GM12878 (cell line): ENCODE measurements at regions not wholly inside any gene's neighbourhood (a gene's known extent, or its start where the extent isn't known, plus 50 kb on each side); places are given as distances from the start of the nearest gene placed in this dataset.

Experiments used
- ATAC-seq: fragments of 200-7000 bp; cut with Tn5 transposase; 3 replicates; pipeline ENCODE4 v1.9.1; 2020; ENCODE audit warnings: mild to moderate bottlenecking, moderate library complexity
- BruUV-seq: library from RNA; stranded (reverse); fragments of 400-500 nt; replicated peaks from 2 replicates; lab custom pipeline; 2021; lab: Mats Ljungman, UMichigan
- CTCF ChIA-PET: fragments of 300-600 bp; sonication (Branson Sonifier 250); formaldehyde crosslinking; extraction: SDS; loops from one replicate; lab custom pipeline; 2021; ENCODE audit warnings: inconsistent platforms; lab: Yijun Ruan, JAX
- POLR2A ChIA-PET: fragments of 350-600 bp; formaldehyde crosslinking; extraction: SDS; loops from one replicate; lab custom pipeline; 2021; ENCODE audit warnings: inconsistent platforms; lab: Charles Lee
- RAD21 ChIA-PET: fragments of 300-600 bp; sonication (Branson Sonifier 250); formaldehyde crosslinking; loops from one replicate; lab custom pipeline; 2023; ENCODE audit warnings: antibody characterized with exemption; ENCODE audit not compliant: unreplicated experiment; lab: Charles Lee
- SMC1A ChIA-PET: fragments of 300-600 bp; sonication (Branson Sonifier 250); formaldehyde crosslinking; loops from one replicate; lab custom pipeline; 2023; ENCODE audit not compliant: unreplicated experiment, uncharacterized antibody; lab: Charles Lee
- DNase-seq: peaks from one replicate; pipeline ENCODE4 v3.0.0-alpha.2; 2011; ENCODE audit warnings: low read depth, low spot score
- FAIRE-seq: peaks from 3 replicates; lab custom pipeline; 2011; peaks lifted over from hg19 to GRCh38; lab: Jason Lieb, UNC
- H2AFZ ChIP-seq: 2 replicates; pipeline ENCODE4 v1.6.0; 2011; ENCODE audit warnings: low read depth, low read length, control low read depth; ENCODE audit not compliant: control insufficient read depth
- H3K27ac ChIP-seq: 2 replicates; pipeline ENCODE4 v1.5.1; 2011; ENCODE audit warnings: control low read depth; ENCODE audit not compliant: control insufficient read depth, insufficient read depth
- H3K27me3 ChIP-seq, 2 experiments: replicated peaks in 1 of 2; 2 replicates each; pipeline versions ENCODE4 v1.6.0 to v1.6.1; 2011; ENCODE audit warnings: low read length in 1 of 2; ENCODE audit not compliant: control insufficient read depth in 2 of 2, insufficient read depth in 2 of 2
- H3K36me3 ChIP-seq, 2 experiments: 2 replicates each; pipeline ENCODE4 v1.5.1; 2011; ENCODE audit warnings: low read length in 1 of 2; ENCODE audit not compliant: control insufficient read depth in 2 of 2, insufficient read depth in 2 of 2
- H3K4me1 ChIP-seq: 2 replicates; pipeline ENCODE4 v1.6.1; 2011; ENCODE audit warnings: mild to moderate bottlenecking, low read length, moderate library complexity, mixed read lengths; ENCODE audit not compliant: control insufficient read depth, insufficient read depth
- H3K4me2 ChIP-seq: 2 replicates; pipeline ENCODE4 v1.6.0; 2011; ENCODE audit warnings: control low read depth; ENCODE audit not compliant: control insufficient read depth, insufficient read depth
- H3K4me3 ChIP-seq: fragments of 200-600 bp; sonication (generic); 2 replicates; pipeline ENCODE4 v1.5.1; 2016
- H3K79me2 ChIP-seq: 2 replicates; pipeline ENCODE4 v1.6.0; 2011; ENCODE audit warnings: low read length; ENCODE audit not compliant: control insufficient read depth, insufficient read depth
- H3K9ac ChIP-seq: 2 replicates; pipeline ENCODE4 v1.8.0; 2011; ENCODE audit warnings: low read length, control low read depth, mixed read lengths; ENCODE audit not compliant: control insufficient read depth, insufficient read depth
- H3K9me3 ChIP-seq: replicated peaks from 3 replicates; pipeline ENCODE4 v1.5.1; 2011; ENCODE audit warnings: mild to moderate bottlenecking, low read length; ENCODE audit not compliant: control insufficient read depth, insufficient read depth
- H4K20me1 ChIP-seq: 2 replicates; pipeline ENCODE4 v1.6.0; 2011; ENCODE audit not compliant: control insufficient read depth, insufficient read depth
- BCLAF1 ChIP-seq: fragments of 450-650 bp; IDR thresholded peaks from 2 replicates; pipeline ENCODE4 v1.6.1; 2017; ENCODE audit warnings: antibody characterized with exemption, mild to moderate bottlenecking, moderate library complexity
- CREB1 ChIP-seq: IDR thresholded peaks from 2 replicates; pipeline ENCODE4 v1.6.1; 2012; ENCODE audit warnings: low read depth, mild to moderate bottlenecking, inconsistent platforms
- EP300 ChIP-seq, 2 experiments: fragments of 150-350 bp in 1 of 2; IDR thresholded peaks; 2 replicates each; pipeline ENCODE4 v1.6.1; 2011 to 2012; ENCODE audit warnings: low read depth in 2 of 2, low read length in 2 of 2, borderline replicate concordance in 1 of 2, improper control_type of control experiment in 1 of 2, inconsistent platforms in 1 of 2; ENCODE audit not compliant: control insufficient read depth in 1 of 2
- GABPA ChIP-seq: IDR thresholded peaks from 2 replicates; pipeline ENCODE4 v1.6.1; 2014; ENCODE audit warnings: antibody characterized with exemption, low read depth, mild to moderate bottlenecking, inconsistent platforms
- IRF4 ChIP-seq: IDR thresholded peaks from 2 replicates; pipeline ENCODE4 v1.6.1; 2011; ENCODE audit warnings: low read depth, low read length
- IRF5 ChIP-seq: fragments of 450-650 bp; IDR thresholded peaks from 2 replicates; pipeline ENCODE4 v1.6.1; 2017; ENCODE audit warnings: borderline replicate concordance
- JUND ChIP-seq: IDR thresholded peaks from 2 replicates; pipeline ENCODE4 v1.6.1; 2012; ENCODE audit warnings: low read depth, mild to moderate bottlenecking, low read length, improper control_type of control experiment, moderate library complexity
- NRF1 ChIP-seq: conservative IDR thresholded peaks from 2 replicates; pipeline ENCODE4 v1.6.1; 2011; ENCODE audit warnings: mild to moderate bottlenecking, low read depth, low read length, improper control_type of control experiment
- POLR2AphosphoS5 ChIP-seq: IDR thresholded peaks from 2 replicates; pipeline ENCODE4 v1.6.1; 2011; ENCODE audit warnings: mild to moderate bottlenecking, low read length, inconsistent platforms
- REST ChIP-seq: IDR thresholded peaks from 2 replicates; pipeline ENCODE4 v1.6.1; 2012; ENCODE audit warnings: mild to moderate bottlenecking, low read depth, low read length
- RUNX3 ChIP-seq: IDR thresholded peaks from 2 replicates; pipeline ENCODE4 v1.6.1; 2012; ENCODE audit warnings: low read length, inconsistent platforms
- SUZ12 ChIP-seq: fragments of 200-600 bp; sonication (generic); IDR thresholded peaks from one replicate; pipeline ENCODE4 v1.6.1; 2018; ENCODE audit warnings: antibody characterized with exemption, mild to moderate bottlenecking; ENCODE audit not compliant: unreplicated experiment
- WGBS: methylation state at CpG from one replicate; pipeline ENCODE4 v1.1.6; 2016; ENCODE audit warnings: low lambda C conversion rate; ENCODE audit not compliant: insufficient replicate concordance, insufficient coverage; ENCODE audit errors: missing lambda C conversion rate; 5-methylcytosine and 5-hydroxymethylcytosine counted together
- in situ Hi-C: fragments of 300-500 bp; cut with MboI; formaldehyde crosslinking; loops from 9 replicates; pipeline ENCODE4 v1.14.3; 2018; ENCODE audit warnings: mixed read lengths
- intact Hi-C: fragments of 100-400 bp; cut with micrococcal nuclease; formaldehyde crosslinking; loops from one replicate; pipeline ENCODE4 v1.14.2; 2022; ENCODE audit not compliant: unreplicated experiment

- TF ChIP-seq EP300 (IDR thresholded peaks at IDR 0.05; ENCODE audit: borderline replicate concordance in 1 of 2, control insufficient read depth in 1 of 2, low read depth in 2 of 2, low read length in 2 of 2) = no peak
- TF ChIP-seq SUZ12 = no peak
- no peak for TF ChIP-seq IRF5
- TF ChIP-seq IRF4 = no peak
- TF ChIP-seq NRF1 = no peak
Observed at GRCh38 chr1:22234476-22235030, 91.7 kb upstream of the WNT4 start (continued).

- CTCF ChIA-PET = no interaction called here
- no peaks in the 10 kb centered on the region for H3K36me3 ChIP-seq
- BruUV-seq = no TSS peak
- no peaks in the 10 kb centered on the region for H4K20me1 ChIP-seq
- in situ Hi-C loops (no loop called here), intact Hi-C loops (no loop called here)
- no peaks in the 10 kb centered on the region for H3K79me2 ChIP-seq
- SMC1A ChIA-PET = no interaction called here
- H3K4me2 ChIP-seq = no peak overlapping the region
- peaks cover 0 to 3% of the 10 kb centered on the region in 2 experiments; a peak in 2 of 4 replicates for H3K27me3 ChIP-seq
- FAIRE-seq = no peak
- POLR2A ChIA-PET = no interaction called here
- DNase-seq = no peak
- no peaks in the 10 kb centered on the region for H3K4me1 ChIP-seq
- RAD21 ChIA-PET = no interaction called here
- H3K4me3 ChIP-seq = no peak overlapping the region
- ATAC-seq = no peak
- H3K27ac ChIP-seq = no peak overlapping the region
- no peaks in the 10 kb centered on the region for H3K9me3 ChIP-seq
- H3K9ac ChIP-seq = no peak overlapping the region
- H2AFZ ChIP-seq = no peak overlapping the region
- WGBS = 24% methylated on average over 7 of the region's 7 CpGs
- TF ChIP-seq GABPA (no peak), BCLAF1 (no peak), JUND (no peak), CREB1 (no peak), REST (no peak), POLR2AphosphoS5 (no peak), RUNX3 (no peak)
Observed at GRCh38 chr1:22236166-22236565, 93.3 kb upstream of the WNT4 start.
